MM.1S (cell line): ENCODE measurements at regions not wholly inside any gene's neighbourhood (a gene's known extent, or its start where the extent isn't known, plus 50 kb on each side); places are given as distances from the start of the nearest gene placed in this dataset.

ENCODE experiments used
- EZH2phosphoT487 ChIP-seq: fragments of 300-600 bp; sonication (generic); IDR thresholded peaks from 2 replicates; pipeline ENCODE4 v1.6.1; 2018; ENCODE audit warnings: antibody characterized with exemption, low read length
- TF ChIP-seq, protein P1 (sequence below): fragments of 300-600 bp; sonication (generic); IDR thresholded peaks from 2 replicates; pipeline ENCODE4 v1.5.1; 2016; ENCODE audit warnings: antibody characterized with exemption, low read length, mixed read lengths

DNA sequence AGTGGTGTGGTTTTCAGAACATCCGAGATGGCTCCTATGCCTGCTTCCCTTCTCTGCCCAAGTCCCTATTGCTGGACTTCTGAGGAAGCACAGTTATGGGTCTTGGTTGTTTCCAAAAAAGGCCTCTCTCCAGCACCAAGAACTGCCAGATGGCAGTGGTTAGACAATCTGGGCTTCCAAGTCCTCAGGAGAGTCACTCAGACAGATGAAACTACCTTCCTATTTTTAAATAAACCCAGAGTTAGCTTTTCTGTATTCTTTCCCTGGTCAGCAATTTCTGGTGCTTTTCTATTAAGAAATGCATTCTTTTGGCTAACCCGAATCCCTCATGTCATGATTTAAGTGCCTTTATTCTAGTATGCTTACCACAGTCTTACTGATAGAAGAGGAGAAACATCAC, 245.9 kb downstream of the PRDM2 start:
- TF ChIP-seq, protein P1, sequence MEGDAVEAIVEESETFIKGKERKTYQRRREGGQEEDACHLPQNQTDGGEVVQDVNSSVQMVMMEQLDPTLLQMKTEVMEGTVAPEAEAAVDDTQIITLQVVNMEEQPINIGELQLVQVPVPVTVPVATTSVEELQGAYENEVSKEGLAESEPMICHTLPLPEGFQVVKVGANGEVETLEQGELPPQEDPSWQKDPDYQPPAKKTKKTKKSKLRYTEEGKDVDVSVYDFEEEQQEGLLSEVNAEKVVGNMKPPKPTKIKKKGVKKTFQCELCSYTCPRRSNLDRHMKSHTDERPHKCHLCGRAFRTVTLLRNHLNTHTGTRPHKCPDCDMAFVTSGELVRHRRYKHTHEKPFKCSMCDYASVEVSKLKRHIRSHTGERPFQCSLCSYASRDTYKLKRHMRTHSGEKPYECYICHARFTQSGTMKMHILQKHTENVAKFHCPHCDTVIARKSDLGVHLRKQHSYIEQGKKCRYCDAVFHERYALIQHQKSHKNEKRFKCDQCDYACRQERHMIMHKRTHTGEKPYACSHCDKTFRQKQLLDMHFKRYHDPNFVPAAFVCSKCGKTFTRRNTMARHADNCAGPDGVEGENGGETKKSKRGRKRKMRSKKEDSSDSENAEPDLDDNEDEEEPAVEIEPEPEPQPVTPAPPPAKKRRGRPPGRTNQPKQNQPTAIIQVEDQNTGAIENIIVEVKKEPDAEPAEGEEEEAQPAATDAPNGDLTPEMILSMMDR: no peak
- TF ChIP-seq EZH2phosphoT487: no peak
